ENCODE measurements at regions not wholly inside any gene's neighbourhood (a gene's known extent, or its start where the extent isn't known, plus 50 kb on each side); places are given as distances from the start of the nearest gene placed in this dataset.

GRCh38 chr4:184575306-184575705 is 73.9 kb downstream of the CASP3 start:
- no CpG with 5 or more reads among the region's 1 CpG for WGBS (ENCODE audit: insufficient coverage, insufficient read length)

GRCh38 chr4:184574861-184575260 is 74.4 kb downstream of the CASP3 start:
- no CpG with 5 or more reads among the region's 5 CpGs for WGBS (ENCODE audit: insufficient coverage, insufficient read length)
- H3K27ac ChIP-seq (ENCODE audit: low read length): no peak overlapping the region
- H3K9me3 ChIP-seq (ENCODE audit: control insufficient read depth, insufficient read depth, low read length): no peaks in the 10 kb centered on the region
- DNase-seq (ENCODE audit: low read depth, low spot score): no peak
- no peaks in the 10 kb centered on the region for H3K27me3 ChIP-seq (ENCODE audit: control insufficient read depth, insufficient read depth, low read length)
- no peaks in the 10 kb centered on the region for H3K36me3 ChIP-seq (ENCODE audit: control insufficient read depth, insufficient read depth, low read length)
- H3K4me3 ChIP-seq (ENCODE audit: low read length): no peak overlapping the region
- no peaks in the 10 kb centered on the region for H3K4me1 ChIP-seq (ENCODE audit: control insufficient read depth, insufficient read depth, low read length)

More at GRCh38 chr4:184575306-184575705, 73.9 kb downstream of the CASP3 start:
- H3K27me3 ChIP-seq (ENCODE audit: control insufficient read depth, insufficient read depth, low read length): no peaks in the 10 kb centered on the region
- no peak overlapping the region for H3K4me3 ChIP-seq (ENCODE audit: low read length)
- no peaks in the 10 kb centered on the region for H3K36me3 ChIP-seq (ENCODE audit: control insufficient read depth, insufficient read depth, low read length)
- H3K4me1 ChIP-seq (ENCODE audit: control insufficient read depth, insufficient read depth, low read length): no peaks in the 10 kb centered on the region
- no peaks in the 10 kb centered on the region for H3K9me3 ChIP-seq (ENCODE audit: control insufficient read depth, insufficient read depth, low read length)
- no peak overlapping the region for H3K27ac ChIP-seq (ENCODE audit: low read length)
- no peak for DNase-seq (ENCODE audit: low read depth, low spot score)

GRCh38 chr4:184573701-184574100 is 75.5 kb downstream of the CASP3 start:
- no peak for DNase-seq (ENCODE audit: low read depth, low spot score)
- H3K9me3 ChIP-seq (ENCODE audit: control insufficient read depth, insufficient read depth, low read length): no peaks in the 10 kb centered on the region
- H3K36me3 ChIP-seq (ENCODE audit: control insufficient read depth, insufficient read depth, low read length): no peaks in the 10 kb centered on the region
- H3K4me3 ChIP-seq (ENCODE audit: low read length): no peak overlapping the region
- H3K27me3 ChIP-seq (ENCODE audit: control insufficient read depth, insufficient read depth, low read length): no peaks in the 10 kb centered on the region
- no peaks in the 10 kb centered on the region for H3K4me1 ChIP-seq (ENCODE audit: control insufficient read depth, insufficient read depth, low read length)
- no peak overlapping the region for H3K27ac ChIP-seq (ENCODE audit: low read length)
- WGBS (ENCODE audit: insufficient coverage, insufficient read length): no CpG with 5 or more reads among the region's 2 CpGs

- Histone ChIP-seq H3K27me3 (ENCODE audit: control insufficient read depth, insufficient read depth, low read length) (no peaks in the 10 kb centered on the region), H3K36me3 (ENCODE audit: control insufficient read depth, insufficient read depth, low read length) (no peaks in the 10 kb centered on the region), H3K9me3 (ENCODE audit: control insufficient read depth, insufficient read depth, low read length) (no peaks in the 10 kb centered on the region), H3K4me1 (ENCODE audit: control insufficient read depth, insufficient read depth, low read length) (no peaks in the 10 kb centered on the region), H3K4me3 (ENCODE audit: low read length) (no peak overlapping the region), H3K27ac (ENCODE audit: low read length) (no peak overlapping the region)
- no peak for DNase-seq (ENCODE audit: low read depth, low spot score)
- no CpG with 5 or more reads among the region's 6 CpGs for WGBS (ENCODE audit: insufficient coverage, insufficient read length)
Observed at GRCh38 chr4:184568770-184569169, 80.5 kb downstream of the CASP3 start.

- no peaks in the 10 kb centered on the region for H3K4me1 ChIP-seq (ENCODE audit: control insufficient read depth, insufficient read depth, low read length)
- H3K36me3 ChIP-seq (ENCODE audit: control insufficient read depth, insufficient read depth, low read length): no peaks in the 10 kb centered on the region
- no peaks in the 10 kb centered on the region for H3K9me3 ChIP-seq (ENCODE audit: control insufficient read depth, insufficient read depth, low read length)
- no peak overlapping the region for H3K4me3 ChIP-seq (ENCODE audit: low read length)
- DNase-seq (ENCODE audit: low read depth, low spot score): no peak
- H3K27ac ChIP-seq (ENCODE audit: low read length): no peak overlapping the region
- no peaks in the 10 kb centered on the region for H3K27me3 ChIP-seq (ENCODE audit: control insufficient read depth, insufficient read depth, low read length)
- no CpG with 5 or more reads among the region's 3 CpGs for WGBS (ENCODE audit: insufficient coverage, insufficient read length)
Observed at GRCh38 chr4:184563621-184564020, 85.6 kb downstream of the CASP3 start.

GRCh38 chr4:184558996-184559395 is 84.6 kb upstream of the IRF2 start:
- Histone ChIP-seq H3K27ac (ENCODE audit: low read length) (no peak overlapping the region), H3K27me3 (ENCODE audit: control insufficient read depth, insufficient read depth, low read length) (no peaks in the 10 kb centered on the region), H3K36me3 (ENCODE audit: control insufficient read depth, insufficient read depth, low read length) (no peaks in the 10 kb centered on the region), H3K9me3 (ENCODE audit: control insufficient read depth, insufficient read depth, low read length) (no peaks in the 10 kb centered on the region), H3K4me1 (ENCODE audit: control insufficient read depth, insufficient read depth, low read length) (no peaks in the 10 kb centered on the region), H3K4me3 (ENCODE audit: low read length) (no peak overlapping the region)
- DNase-seq (ENCODE audit: low read depth, low spot score): no peak
- WGBS (ENCODE audit: insufficient coverage, insufficient read length): no CpG with 5 or more reads among the region's 7 CpGs

- WGBS (ENCODE audit: insufficient coverage, insufficient read length): no CpG with 5 or more reads among the region's 4 CpGs
- Histone ChIP-seq H3K9me3 (ENCODE audit: control insufficient read depth, insufficient read depth, low read length) (no peaks in the 10 kb centered on the region), H3K27me3 (ENCODE audit: control insufficient read depth, insufficient read depth, low read length) (no peaks in the 10 kb centered on the region), H3K27ac (ENCODE audit: low read length) (no peak overlapping the region), H3K4me3 (ENCODE audit: low read length) (no peak overlapping the region), H3K4me1 (ENCODE audit: control insufficient read depth, insufficient read depth, low read length) (no peaks in the 10 kb centered on the region), H3K36me3 (ENCODE audit: control insufficient read depth, insufficient read depth, low read length) (no peaks in the 10 kb centered on the region)
- DNase-seq (ENCODE audit: low read depth, low spot score): no peak
Observed at GRCh38 chr4:184553891-184554290, 79.5 kb upstream of the IRF2 start.

- no peaks in the 10 kb centered on the region for H3K36me3 ChIP-seq (ENCODE audit: control insufficient read depth, insufficient read depth, low read length)
- no peaks in the 10 kb centered on the region for H3K9me3 ChIP-seq (ENCODE audit: control insufficient read depth, insufficient read depth, low read length)
- no peak overlapping the region for H3K27ac ChIP-seq (ENCODE audit: low read length)
- no peak overlapping the region for H3K4me3 ChIP-seq (ENCODE audit: low read length)
- WGBS (ENCODE audit: insufficient coverage, insufficient read length): no CpG with 5 or more reads among the region's 3 CpGs
- no peaks in the 10 kb centered on the region for H3K27me3 ChIP-seq (ENCODE audit: control insufficient read depth, insufficient read depth, low read length)
- peaks cover 4% of the 10 kb centered on the region for H3K4me1 ChIP-seq (ENCODE audit: control insufficient read depth, insufficient read depth, low read length)
- no peak for DNase-seq (ENCODE audit: low read depth, low spot score)
Observed at GRCh38 chr4:184550476-184550875, 76.1 kb upstream of the IRF2 start.

- Histone ChIP-seq H3K9me3 (ENCODE audit: control insufficient read depth, insufficient read depth, low read length) (no peaks in the 10 kb centered on the region), H3K4me3 (ENCODE audit: low read length) (no peak overlapping the region), H3K27me3 (ENCODE audit: control insufficient read depth, insufficient read depth, low read length) (no peaks in the 10 kb centered on the region), H3K4me1 (ENCODE audit: control insufficient read depth, insufficient read depth, low read length) (peaks cover 4% of the 10 kb centered on the region), H3K36me3 (ENCODE audit: control insufficient read depth, insufficient read depth, low read length) (no peaks in the 10 kb centered on the region), H3K27ac (ENCODE audit: low read length) (no peak overlapping the region)
- WGBS (ENCODE audit: insufficient coverage, insufficient read length): no CpG with 5 or more reads among the region's 20 CpGs
- DNase-seq (ENCODE audit: low read depth, low spot score): no peak
Observed at GRCh38 chr4:184548648-184549341, 74.4 kb upstream of the IRF2 start.

GRCh38 chr4:184548316-184548647 is 73.9 kb upstream of the IRF2 start:
- no peak for DNase-seq (ENCODE audit: low read depth, low spot score)
- Histone ChIP-seq H3K27me3 (ENCODE audit: control insufficient read depth, insufficient read depth, low read length) (no peaks in the 10 kb centered on the region), H3K4me3 (ENCODE audit: low read length) (no peak overlapping the region), H3K4me1 (ENCODE audit: control insufficient read depth, insufficient read depth, low read length) (peaks cover 4% of the 10 kb centered on the region), H3K9me3 (ENCODE audit: control insufficient read depth, insufficient read depth, low read length) (no peaks in the 10 kb centered on the region), H3K27ac (ENCODE audit: low read length) (no peak overlapping the region), H3K36me3 (ENCODE audit: control insufficient read depth, insufficient read depth, low read length) (no peaks in the 10 kb centered on the region)
- no CpG with 5 or more reads among the region's 5 CpGs for WGBS (ENCODE audit: insufficient coverage, insufficient read length)

- H3K9me3 ChIP-seq (ENCODE audit: control insufficient read depth, insufficient read depth, low read length): no peaks in the 10 kb centered on the region
- no peak for DNase-seq (ENCODE audit: low read depth, low spot score)
- H3K4me1 ChIP-seq (ENCODE audit: control insufficient read depth, insufficient read depth, low read length): peaks cover 4% of the 10 kb centered on the region
- H3K4me3 ChIP-seq (ENCODE audit: low read length): no peak overlapping the region
- H3K36me3 ChIP-seq (ENCODE audit: control insufficient read depth, insufficient read depth, low read length): no peaks in the 10 kb centered on the region
- no CpG with 5 or more reads among the region's 4 CpGs for WGBS (ENCODE audit: insufficient coverage, insufficient read length)
- H3K27me3 ChIP-seq (ENCODE audit: control insufficient read depth, insufficient read depth, low read length): no peaks in the 10 kb centered on the region
- H3K27ac ChIP-seq (ENCODE audit: low read length): no peak overlapping the region
Observed at GRCh38 chr4:184544788-184545409, 70.5 kb upstream of the IRF2 start.

All from iPS DF 6.9 (cell line).